NB4 (cell line): ENCODE measurements at regions not wholly inside any gene's neighbourhood (a gene's known extent, or its start where the extent isn't known, plus 50 kb on each side); places are given as distances from the start of the nearest gene placed in this dataset.

Experiments
- DNase-seq: peaks from one replicate; pipeline ENCODE4 v3.0.0; 2010; ENCODE audit warnings: low read depth
- H3K4me3 ChIP-seq: one replicate; pipeline ENCODE4 v1.5.1; 2011; ENCODE audit warnings: mild to moderate bottlenecking, low read depth, low read length, moderate library complexity
- MYC ChIP-seq: IDR thresholded peaks from 2 replicates; pipeline ENCODE4 v1.6.1; 2011; ENCODE audit warnings: low read depth, low read length
- POLR2A ChIP-seq: IDR thresholded peaks from 2 replicates; pipeline ENCODE4 v1.6.1; 2011; ENCODE audit warnings: mild to moderate bottlenecking; ENCODE audit not compliant: insufficient read length; ENCODE audit errors: extremely low read depth
- TF ChIP-seq, protein P1 (sequence below): IDR thresholded peaks from 2 replicates; pipeline ENCODE4 v1.6.1; 2011; ENCODE audit warnings: low read depth, low read length
- TF ChIP-seq, protein P2 (sequence below): IDR thresholded peaks from one replicate; pipeline ENCODE4 v1.5.1; 2012; ENCODE audit warnings: low read depth, low read length

GRCh38 chr9:129377181-129377580, 199.1 kb upstream of the IER5L start:
- TF ChIP-seq, protein P1, sequence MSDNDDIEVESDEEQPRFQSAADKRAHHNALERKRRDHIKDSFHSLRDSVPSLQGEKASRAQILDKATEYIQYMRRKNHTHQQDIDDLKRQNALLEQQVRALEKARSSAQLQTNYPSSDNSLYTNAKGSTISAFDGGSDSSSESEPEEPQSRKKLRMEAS = no peak
- TF ChIP-seq, protein P2, sequence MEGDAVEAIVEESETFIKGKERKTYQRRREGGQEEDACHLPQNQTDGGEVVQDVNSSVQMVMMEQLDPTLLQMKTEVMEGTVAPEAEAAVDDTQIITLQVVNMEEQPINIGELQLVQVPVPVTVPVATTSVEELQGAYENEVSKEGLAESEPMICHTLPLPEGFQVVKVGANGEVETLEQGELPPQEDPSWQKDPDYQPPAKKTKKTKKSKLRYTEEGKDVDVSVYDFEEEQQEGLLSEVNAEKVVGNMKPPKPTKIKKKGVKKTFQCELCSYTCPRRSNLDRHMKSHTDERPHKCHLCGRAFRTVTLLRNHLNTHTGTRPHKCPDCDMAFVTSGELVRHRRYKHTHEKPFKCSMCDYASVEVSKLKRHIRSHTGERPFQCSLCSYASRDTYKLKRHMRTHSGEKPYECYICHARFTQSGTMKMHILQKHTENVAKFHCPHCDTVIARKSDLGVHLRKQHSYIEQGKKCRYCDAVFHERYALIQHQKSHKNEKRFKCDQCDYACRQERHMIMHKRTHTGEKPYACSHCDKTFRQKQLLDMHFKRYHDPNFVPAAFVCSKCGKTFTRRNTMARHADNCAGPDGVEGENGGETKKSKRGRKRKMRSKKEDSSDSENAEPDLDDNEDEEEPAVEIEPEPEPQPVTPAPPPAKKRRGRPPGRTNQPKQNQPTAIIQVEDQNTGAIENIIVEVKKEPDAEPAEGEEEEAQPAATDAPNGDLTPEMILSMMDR = no peak
- TF ChIP-seq POLR2A (no peak), MYC (no peak)
- no peak for DNase-seq
- no peak overlapping the region for H3K4me3 ChIP-seq

GRCh38 chr9:129375845-129376244, 197.8 kb upstream of the IER5L start:
- TF ChIP-seq, protein P1 = no peak
- TF ChIP-seq MYC (no peak), POLR2A (no peak)
- TF ChIP-seq, protein P2 = no peak
- no peak overlapping the region for H3K4me3 ChIP-seq
- DNase-seq = no peak

- DNase-seq = no peak
- TF ChIP-seq, protein P1 = no peak
- no peak for TF ChIP-seq MYC
- TF ChIP-seq, protein P2 = no peak
- TF ChIP-seq POLR2A = no peak
- H3K4me3 ChIP-seq = no peak overlapping the region
Measured at GRCh38 chr9:129374651-129375050, 196.6 kb upstream of the IER5L start.

GRCh38 chr9:129374231-129374630, 196.2 kb upstream of the IER5L start:
- TF ChIP-seq, protein P2 = no peak
- TF ChIP-seq, protein P1 = no peak
- TF ChIP-seq POLR2A = no peak
- no peak for TF ChIP-seq MYC
- no peak for DNase-seq
- no peak overlapping the region for H3K4me3 ChIP-seq

DNA sequence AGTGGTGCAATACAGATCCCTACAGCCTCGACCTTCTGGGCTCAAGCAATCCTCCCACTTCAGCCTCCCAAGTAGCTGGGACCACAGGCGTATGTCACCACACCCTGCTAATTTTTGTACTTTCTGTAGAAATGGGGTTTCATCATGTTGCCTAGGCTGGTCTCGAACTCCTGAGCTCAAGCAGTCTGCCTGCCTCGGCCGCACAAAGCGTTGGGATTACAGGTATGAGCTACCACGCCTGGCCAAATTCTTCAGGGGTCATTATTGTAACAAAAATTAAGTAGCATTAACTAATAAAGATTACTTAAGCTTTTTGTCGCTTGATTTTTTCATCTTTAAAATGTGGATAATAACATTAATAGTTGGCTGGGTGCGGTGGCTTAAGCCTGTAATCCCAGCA, 195.3 kb upstream of the IER5L start:
- TF ChIP-seq MYC (no peak), POLR2A (no peak)
- TF ChIP-seq, protein P2 = no peak
- TF ChIP-seq, protein P1 = no peak
- no peak overlapping the region for H3K4me3 ChIP-seq
- DNase-seq = no peak

DNA sequence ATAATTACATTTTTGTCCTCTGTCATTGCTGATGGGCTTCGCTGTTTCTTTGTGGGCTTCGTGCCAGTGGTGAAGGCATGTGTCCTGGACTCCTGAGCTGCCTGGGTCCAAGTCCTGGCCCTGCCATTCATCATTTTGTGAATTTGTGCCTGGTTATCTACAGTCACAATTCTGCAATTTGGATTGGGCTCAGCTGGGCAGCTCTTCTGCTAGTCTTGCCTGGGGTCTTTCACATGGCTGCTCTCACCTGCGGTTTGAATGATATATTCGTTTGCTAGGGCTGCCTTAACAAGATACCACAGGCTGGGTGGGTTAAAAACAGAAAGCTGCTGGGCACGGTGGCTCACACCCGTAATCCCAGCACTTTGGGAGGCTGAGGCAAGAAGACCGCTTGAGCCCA, 192.7 kb upstream of the IER5L start:
- H3K4me3 ChIP-seq = no peak overlapping the region
- DNase-seq = no peak
- TF ChIP-seq, protein P2 = no peak
- TF ChIP-seq, protein P1 = no peak
- no peak for TF ChIP-seq POLR2A
- no peak for TF ChIP-seq MYC
